Activated CD8-positive, alpha-beta T cell treated with anti-CD3 and anti-CD28 coated beads for 36 hours (primary cell): ENCODE measurements at regions not wholly inside any gene's neighbourhood (a gene's known extent, or its start where the extent isn't known, plus 50 kb on each side); places are given as distances from the start of the nearest gene placed in this dataset.

ENCODE experiments used
- ATAC-seq: fragments of 200-7000 bp; cut with Tn5 transposase; one replicate; pipeline ENCODE4 v1.10.0; 2021; ENCODE audit warnings: mild to moderate bottlenecking, moderate library complexity
- CTCF ChIA-PET: fragments of 350-600 bp; sonication (Branson Sonifier 250); formaldehyde crosslinking; loops from one replicate; lab custom pipeline; 2021; ENCODE audit warnings: antibody characterized with exemption; lab: Charles Lee
- POLR2A ChIA-PET: fragments of 350-600 bp; sonication (Branson Sonifier 250); formaldehyde crosslinking; loops from one replicate; lab custom pipeline; 2021; ENCODE audit warnings: antibody characterized with exemption; lab: Charles Lee
- DNase-seq: peaks from one replicate; pipeline ENCODE4 v3.0.0-alpha.2; 2020
- H3K27ac Mint-ChIP-seq: one replicate; pipeline ENCODE4 v1.8.0; 2021; ENCODE audit warnings: mild to moderate bottlenecking, mixed read lengths
- H3K27me3 Mint-ChIP-seq: one replicate; pipeline ENCODE4 v1.8.0; 2021; ENCODE audit warnings: mixed read lengths
- H3K36me3 Mint-ChIP-seq: one replicate; pipeline ENCODE4 v1.8.0; 2021; ENCODE audit warnings: low read depth, mixed read lengths
- H3K4me1 Mint-ChIP-seq: one replicate; pipeline ENCODE4 v1.8.0; 2021; ENCODE audit warnings: low read depth, mixed read lengths
- H3K4me3 Mint-ChIP-seq: one replicate; pipeline ENCODE4 v1.8.0; 2021; ENCODE audit warnings: mild to moderate bottlenecking, moderate library complexity, mixed read lengths
- H3K9me3 Mint-ChIP-seq: one replicate; pipeline ENCODE4 v1.8.0; 2021; ENCODE audit warnings: mixed read lengths
- CTCF ChIP-seq: fragments of 200-600 bp; IDR thresholded peaks from one replicate; pipeline ENCODE4 v1.8.0; 2022; ENCODE audit warnings: antibody characterized with exemption, mild to moderate bottlenecking
- intact Hi-C: fragments of 100-400 bp; cut with micrococcal nuclease; formaldehyde crosslinking; loops from one replicate; pipeline ENCODE4 v1.10.0; 2022

- Mint-ChIP-seq H3K27me3 (no peaks in the 10 kb centered on the region), H3K36me3 (no peaks in the 10 kb centered on the region), H3K4me1 (peaks cover 10% of the 10 kb centered on the region), H3K4me3 (no peak overlapping the region), H3K9me3 (no peaks in the 10 kb centered on the region), H3K27ac (no peak overlapping the region)
- ATAC-seq (no peak), DNase-seq (no peak)
- intact Hi-C loops, result no loop called here
- ChIA-PET POLR2A (interaction anchor here (1.2 kb wide), 1 partner anchor 10 kb away, joined by 3 read pairs; no protein-coding TSS in a partner anchor), CTCF (interaction anchor here (1.5 kb wide), 1 partner anchor 19 kb away, joined by 3 read pairs; no protein-coding TSS in a partner anchor)
- TF ChIP-seq CTCF, result no peak
Measured at GRCh38 chr2:106018141-106018540, 176.0 kb downstream of the UXS1 start.

GRCh38 chr2:106012591-106013347 lies 181.3 kb downstream of the UXS1 start:
- CTCF ChIA-PET, result interaction anchor here (1.2 kb wide), 1 partner anchor 13 kb away, joined by 3 read pairs; no protein-coding TSS in a partner anchor
- no peak for DNase-seq
- intact Hi-C loops, result no loop called here
- no peak for ATAC-seq
- Mint-ChIP-seq H3K4me1 (peaks cover 1% of the 10 kb centered on the region), H3K4me3 (no peak overlapping the region), H3K9me3 (peaks cover 12% of the 10 kb centered on the region), H3K36me3 (peaks cover under 1% of the 10 kb centered on the region), H3K27ac (no peak overlapping the region), H3K27me3 (no peaks in the 10 kb centered on the region)
- POLR2A ChIA-PET, result no interaction called here
- TF ChIP-seq CTCF, result no peak

GRCh38 chr2:106012001-106012590 lies 182.0 kb downstream of the UXS1 start:
- Mint-ChIP-seq H3K4me1 (no peaks in the 10 kb centered on the region), H3K27me3 (no peaks in the 10 kb centered on the region), H3K9me3 (peaks cover 19% of the 10 kb centered on the region), H3K4me3 (no peak overlapping the region), H3K36me3 (peaks cover 4% of the 10 kb centered on the region), H3K27ac (no peak overlapping the region)
- CTCF ChIA-PET, result interaction anchor here (1.2 to 1.6 kb wide), 3 partner anchors 12 to 73 kb away, joined by 3 to 4 read pairs (median 3); no protein-coding TSS in a partner anchor
- no peak for ATAC-seq
- TF ChIP-seq CTCF, result no peak
- POLR2A ChIA-PET, result no interaction called here
- intact Hi-C loops, result no loop called here
- DNase-seq, result no peak

GRCh38 chr2:106011380-106011779 lies 182.7 kb downstream of the UXS1 start:
- H3K4me3 Mint-ChIP-seq, result no peak overlapping the region
- no peak overlapping the region for H3K27ac Mint-ChIP-seq
- peaks cover 8% of the 10 kb centered on the region for H3K36me3 Mint-ChIP-seq
- ATAC-seq (no peak), DNase-seq (no peak)
- intact Hi-C loops, result no loop called here
- CTCF ChIA-PET, result interaction anchor here (1.2 to 1.6 kb wide), 2 partner anchors 18 to 73 kb away, joined by 3 to 4 read pairs; no protein-coding TSS in a partner anchor
- H3K27me3 Mint-ChIP-seq, result no peaks in the 10 kb centered on the region
- H3K9me3 Mint-ChIP-seq, result peaks cover 25% of the 10 kb centered on the region
- POLR2A ChIA-PET, result interaction anchor here (0.7 kb wide), 1 partner anchor 57 kb away, joined by 3 read pairs; no protein-coding TSS in a partner anchor
- TF ChIP-seq CTCF, result no peak
- H3K4me1 Mint-ChIP-seq, result no peaks in the 10 kb centered on the region
